ENCODE measurements at regions not wholly inside any gene's neighbourhood (a gene's known extent, or its start where the extent isn't known, plus 50 kb on each side); places are given as distances from the start of the nearest gene placed in this dataset.

DNA sequence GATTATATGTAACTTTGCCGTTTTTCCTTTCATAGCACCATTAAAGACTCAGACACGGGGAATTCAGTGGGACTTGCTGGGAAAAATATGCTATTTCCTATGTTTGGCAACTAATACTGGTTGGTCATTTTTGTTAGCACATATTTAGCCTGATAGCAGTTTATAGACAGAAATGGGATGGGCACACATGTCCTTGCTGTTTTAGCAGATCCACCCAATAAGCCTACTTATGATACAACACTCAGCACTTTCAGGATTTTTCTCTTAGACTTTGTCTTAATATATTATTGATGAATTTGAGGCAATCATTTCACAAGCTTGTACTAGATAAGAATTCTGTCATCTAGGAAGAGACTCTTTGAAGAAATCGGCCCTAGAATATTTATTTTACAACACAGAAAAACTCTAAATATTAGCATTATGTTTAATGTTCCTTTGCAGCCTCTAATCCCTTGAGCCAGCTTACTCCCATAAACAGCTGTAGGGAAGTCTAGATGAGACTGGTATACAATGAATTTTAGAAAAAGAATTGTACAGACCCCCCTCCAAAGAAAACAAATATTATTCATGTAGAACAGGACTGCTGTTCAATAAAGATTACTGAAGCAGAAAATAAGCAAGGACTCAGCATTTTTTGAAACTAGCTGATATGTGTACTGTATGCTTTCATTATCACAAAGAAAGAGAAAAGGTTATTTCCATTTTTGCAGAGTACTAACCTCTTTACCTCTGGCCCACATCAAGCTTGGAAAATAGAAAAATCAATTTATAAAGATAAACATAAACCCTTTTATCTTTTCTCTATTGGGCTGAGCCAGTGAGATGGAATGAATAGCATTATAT lies 656.8 kb upstream of the SGO1 start:
- Histone ChIP-seq H3K27ac (ENCODE audit: low read depth, low read length) (no peak overlapping the region), H3K4me3 (replicated peaks in 1 of 2; ENCODE audit: low read depth in 1 of 2, low read length in 2 of 2) (no peak overlapping the region), H3K9me2 (ENCODE audit: insufficient read depth) (no peaks in the 10 kb centered on the region), H3K79me2 (ENCODE audit: insufficient read depth, low read length) (no peaks in the 10 kb centered on the region), H4K20me1 (ENCODE audit: insufficient read depth) (no peaks in the 10 kb centered on the region), H3K4me2 (ENCODE audit: low read length) (no peak overlapping the region), H3K36me3 (ENCODE audit: control insufficient read depth in 1 of 2, insufficient read depth in 2 of 2, low read length in 2 of 2) (no peaks in the 10 kb centered on the region), H2AFZ (ENCODE audit: low read depth, low read length, poor library complexity, severe bottlenecking) (no peak overlapping the region), H3K4me1 (ENCODE audit: control insufficient read depth in 1 of 2, insufficient read depth in 2 of 2, low read length in 2 of 2) (no peaks in the 10 kb centered on the region), H3K27me3 (ENCODE audit: insufficient read depth, low read length) (no peaks in the 10 kb centered on the region), H3K9me3 (ENCODE audit: control insufficient read depth in 1 of 2, insufficient read depth in 1 of 2, low read depth in 1 of 2, low read length in 2 of 2) (peaks cover 18 to 28% of the 10 kb centered on the region in 2 experiments; a peak in 3 of 4 replicates), H3K9ac (ENCODE audit: low read length) (no peak overlapping the region)
- no TSS peak for BruUV-seq (replicated peaks)
- ChIA-PET CTCF (no interaction called here), POLR2A (no interaction called here), RAD21 (ENCODE audit: low non-redundant PET in 1 of 2, low total read pairs in 2 of 2, uncharacterized antibody in 2 of 2, unreplicated experiment in 2 of 2) (no interaction called here)
- no peak for DNase-seq (ENCODE audit: low read depth, low spot score)
- TF ChIP-seq MAX (IDR thresholded peaks at IDR 0.05): no peak
- intact Hi-C loops (cut with micrococcal nuclease): no loop called here
- no peak for ATAC-seq

DNA sequence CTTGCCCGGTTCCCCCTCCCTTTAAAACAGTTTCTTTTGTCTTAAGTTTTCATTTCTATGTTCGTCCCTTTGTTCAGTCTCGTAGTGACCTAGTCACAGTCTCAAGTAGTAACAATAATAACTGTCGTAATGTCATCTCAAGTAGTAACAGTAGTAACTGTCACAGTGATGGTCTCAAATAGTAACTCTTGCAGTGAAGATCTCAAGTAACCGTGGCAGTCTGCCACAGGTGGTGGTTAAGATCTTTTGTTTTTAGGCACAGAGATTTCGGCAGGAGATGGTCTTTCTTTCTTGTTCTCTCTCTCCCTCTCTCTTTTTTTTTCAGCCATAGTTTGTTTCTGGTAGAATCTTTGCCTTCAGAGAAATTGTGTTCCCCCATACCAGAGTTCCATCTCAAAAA lies 656.0 kb upstream of the SGO1 start:
- no peak overlapping the region for H2AFZ ChIP-seq (ENCODE audit: low read depth, low read length, poor library complexity, severe bottlenecking)
- no peak overlapping the region for H3K4me3 ChIP-seq (replicated peaks in 1 of 2; ENCODE audit: low read depth in 1 of 2, low read length in 2 of 2)
- H3K9me3 ChIP-seq (ENCODE audit: control insufficient read depth in 1 of 2, insufficient read depth in 1 of 2, low read depth in 1 of 2, low read length in 2 of 2): peaks cover 21 to 28% of the 10 kb centered on the region in 2 experiments; a peak in 3 of 4 replicates
- no peaks in the 10 kb centered on the region for H3K36me3 ChIP-seq (ENCODE audit: control insufficient read depth in 1 of 2, insufficient read depth in 2 of 2, low read length in 2 of 2)
- H3K27me3 ChIP-seq (ENCODE audit: insufficient read depth, low read length): no peaks in the 10 kb centered on the region
- no peak overlapping the region for H3K9ac ChIP-seq (ENCODE audit: low read length)
- DNase-seq (ENCODE audit: low read depth, low spot score): no peak
- TF ChIP-seq, protein P1, sequence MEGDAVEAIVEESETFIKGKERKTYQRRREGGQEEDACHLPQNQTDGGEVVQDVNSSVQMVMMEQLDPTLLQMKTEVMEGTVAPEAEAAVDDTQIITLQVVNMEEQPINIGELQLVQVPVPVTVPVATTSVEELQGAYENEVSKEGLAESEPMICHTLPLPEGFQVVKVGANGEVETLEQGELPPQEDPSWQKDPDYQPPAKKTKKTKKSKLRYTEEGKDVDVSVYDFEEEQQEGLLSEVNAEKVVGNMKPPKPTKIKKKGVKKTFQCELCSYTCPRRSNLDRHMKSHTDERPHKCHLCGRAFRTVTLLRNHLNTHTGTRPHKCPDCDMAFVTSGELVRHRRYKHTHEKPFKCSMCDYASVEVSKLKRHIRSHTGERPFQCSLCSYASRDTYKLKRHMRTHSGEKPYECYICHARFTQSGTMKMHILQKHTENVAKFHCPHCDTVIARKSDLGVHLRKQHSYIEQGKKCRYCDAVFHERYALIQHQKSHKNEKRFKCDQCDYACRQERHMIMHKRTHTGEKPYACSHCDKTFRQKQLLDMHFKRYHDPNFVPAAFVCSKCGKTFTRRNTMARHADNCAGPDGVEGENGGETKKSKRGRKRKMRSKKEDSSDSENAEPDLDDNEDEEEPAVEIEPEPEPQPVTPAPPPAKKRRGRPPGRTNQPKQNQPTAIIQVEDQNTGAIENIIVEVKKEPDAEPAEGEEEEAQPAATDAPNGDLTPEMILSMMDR (IDR thresholded peaks at IDR 0.05 in 2 of 3, conservative IDR thresholded peaks at IDR 0.05 in 1 of 3; ENCODE audit: borderline replicate concordance in 1 of 3, insufficient read depth in 1 of 3, low read depth in 2 of 3, low read length in 2 of 3): no peak
- no peaks in the 10 kb centered on the region for H3K79me2 ChIP-seq (ENCODE audit: insufficient read depth, low read length)
- POLR2A ChIA-PET: no interaction called here
- ATAC-seq: no peak
- intact Hi-C loops (cut with micrococcal nuclease): no loop called here
- no peaks in the 10 kb centered on the region for H3K4me1 ChIP-seq (ENCODE audit: control insufficient read depth in 1 of 2, insufficient read depth in 2 of 2, low read length in 2 of 2)
- BruUV-seq (replicated peaks): no TSS peak
- H4K20me1 ChIP-seq (ENCODE audit: insufficient read depth): no peaks in the 10 kb centered on the region
- H3K4me2 ChIP-seq (ENCODE audit: low read length): no peak overlapping the region
- RAD21 ChIA-PET (ENCODE audit: low non-redundant PET in 1 of 2, low total read pairs in 2 of 2, uncharacterized antibody in 2 of 2, unreplicated experiment in 2 of 2): no interaction called here
- CTCF ChIA-PET: no interaction called here
- H3K9me2 ChIP-seq (ENCODE audit: insufficient read depth): no peaks in the 10 kb centered on the region
- H3K27ac ChIP-seq (ENCODE audit: low read depth, low read length): no peak overlapping the region

Data from HCT116 (cell line).